B cell (primary cell): ENCODE measurements at regions not wholly inside any gene's neighbourhood (a gene's known extent, or its start where the extent isn't known, plus 50 kb on each side); places are given as distances from the start of the nearest gene placed in this dataset.
"Not testable (repeated sequence)": the region's sequence is repeated elsewhere in the genome, so short reads cannot be mapped to it uniquely, and the experiment has no call there.

ENCODE experiments used
- ATAC-seq: fragments of 200-7000 bp; cut with Tn5 transposase; one replicate; pipeline ENCODE4 v1.10.0; 2021; ENCODE audit warnings: low read depth, mild to moderate bottlenecking, moderate number of reproducible peaks, moderate library complexity
- CTCF ChIA-PET: fragments of 350-600 bp; sonication (Branson Sonifier 250); formaldehyde crosslinking; loops from one replicate; lab custom pipeline; 2021; ENCODE audit warnings: antibody characterized with exemption, inconsistent platforms; lab: Charles Lee
- POLR2A ChIA-PET: fragments of 350-600 bp; sonication (Branson Sonifier 250); formaldehyde crosslinking; loops from one replicate; lab custom pipeline; 2021; ENCODE audit warnings: antibody characterized with exemption; lab: Charles Lee
- DNase-seq: peaks from one replicate; pipeline ENCODE4 v3.0.0; 2013
- H2AFZ ChIP-seq: 2 replicates; pipeline ENCODE4 v1.6.1; 2012; ENCODE audit warnings: mild to moderate bottlenecking, low read depth, low read length; ENCODE audit not compliant: insufficient read depth, poor library complexity, severe bottlenecking
- H3K27ac ChIP-seq, 2 donors: 1 replicate in 1 of 2; 2 replicates in 1 of 2; pipeline ENCODE4 v1.5.1; 2012 to 2013; ENCODE audit warnings: low read length in 2 of 2, mild to moderate bottlenecking in 2 of 2, moderate library complexity in 1 of 2
- H3K27me3 ChIP-seq, 4 experiments: fragments of 200-600 bp in 1 of 4; sonication (generic) in 1 of 4; replicated peaks in 1 of 4; 1 replicate in 2 of 4; 2 replicates in 2 of 4; pipeline versions ENCODE4 v1.6.1 to v1.7.0; 2013 to 2016; ENCODE audit warnings: low read length in 3 of 4, mild to moderate bottlenecking in 2 of 4, mixed read lengths in 1 of 4, moderate library complexity in 1 of 4; ENCODE audit not compliant: insufficient read depth in 4 of 4, control insufficient read depth in 3 of 4; ENCODE audit errors: control extremely low read depth in 1 of 4
- H3K36me3 ChIP-seq, 2 experiments: replicated peaks in 1 of 2; 1 replicate in 1 of 2; 2 replicates in 1 of 2; pipeline versions ENCODE4 v1.6.1 to v1.7.1; 2013; ENCODE audit warnings: low read length in 1 of 2; ENCODE audit not compliant: insufficient read depth in 2 of 2, control insufficient read depth in 1 of 2; ENCODE audit errors: control extremely low read depth in 1 of 2, extremely low read depth in 1 of 2
- H3K4me1 ChIP-seq, 2 donors: fragments of 200-600 bp in 1 of 2; sonication (generic) in 1 of 2; 1 replicate in 1 of 2; 2 replicates in 1 of 2; pipeline versions ENCODE4 v1.5.1 to v1.6.1; 2013 to 2017; ENCODE audit warnings: low read length in 2 of 2; ENCODE audit not compliant: control insufficient read depth in 2 of 2, insufficient read depth in 2 of 2
- H3K4me2 ChIP-seq: replicated peaks from 2 replicates; pipeline ENCODE3; 2012; ENCODE audit warnings: mild to moderate bottlenecking, low read depth, low read length; ENCODE audit not compliant: poor library complexity, severe bottlenecking
- H3K4me3 ChIP-seq, 5 experiments: fragments of 200-600 bp in 1 of 5; sonication (generic) in 1 of 5; 1 replicate in 3 of 5; 2 replicates in 2 of 5; pipeline versions ENCODE4 v1.5.1 to v1.7.0; 2011 to 2016; ENCODE audit warnings: low read length in 4 of 5, mild to moderate bottlenecking in 4 of 5, low read depth in 2 of 5, control low read depth in 1 of 5, moderate library complexity in 1 of 5; ENCODE audit not compliant: insufficient read depth in 1 of 5; ENCODE audit errors: control extremely low read depth in 1 of 5, extremely low read depth in 1 of 5
- H3K79me2 ChIP-seq: fragments of 200-600 bp; sonication (generic); one replicate; pipeline ENCODE4 v1.6.0; 2016; ENCODE audit warnings: low read length; ENCODE audit not compliant: control insufficient read depth, insufficient read depth
- H3K9ac ChIP-seq: fragments of 200-600 bp; sonication (generic); 2 replicates; pipeline ENCODE4 v1.6.1; 2017; ENCODE audit warnings: mild to moderate bottlenecking, low read length, moderate library complexity
- H3K9me3 ChIP-seq, 3 donors: one replicate each; pipeline versions ENCODE4 v1.6.1 to v1.7.1; 2013; ENCODE audit warnings: low read length in 2 of 3; ENCODE audit not compliant: control insufficient read depth in 2 of 3, insufficient read depth in 1 of 3; ENCODE audit errors: control extremely low read depth in 1 of 3
- H4K20me1 ChIP-seq: 2 replicates; pipeline ENCODE4 v1.6.0; 2012; ENCODE audit warnings: mild to moderate bottlenecking, low read length; ENCODE audit not compliant: insufficient read depth, control insufficient read depth, poor library complexity, severe bottlenecking
- H3K27ac Mint-ChIP-seq: one replicate; pipeline ENCODE4 v1.8.0; 2021; ENCODE audit warnings: mixed read lengths
- H3K27me3 Mint-ChIP-seq: one replicate; pipeline ENCODE4 v1.8.0; 2021; ENCODE audit warnings: mixed read lengths
- H3K4me1 Mint-ChIP-seq: one replicate; pipeline ENCODE4 v1.8.0; 2021; ENCODE audit warnings: mixed read lengths
- H3K4me3 Mint-ChIP-seq: one replicate; pipeline ENCODE4 v1.8.0; 2021; ENCODE audit warnings: mixed read lengths
- H3K9me3 Mint-ChIP-seq: one replicate; pipeline ENCODE4 v1.8.0; 2022; ENCODE audit warnings: mixed read lengths; ENCODE audit not compliant: insufficient read depth
- CTCF ChIP-seq: fragments of 200-600 bp; IDR thresholded peaks from one replicate; pipeline ENCODE4 v1.8.0; 2022; ENCODE audit warnings: antibody characterized with exemption, mild to moderate bottlenecking
- EZH2 ChIP-seq: IDR thresholded peaks from 2 replicates; pipeline ENCODE4 v1.6.1; 2012; ENCODE audit warnings: borderline replicate concordance, low read depth, mild to moderate bottlenecking, moderate library complexity, low read length; ENCODE audit not compliant: insufficient read depth, poor library complexity, severe bottlenecking
- WGBS: methylation state at CpG from one replicate; pipeline ENCODE4 v1.1.5; 2013; ENCODE audit warnings: missing lambda C conversion rate; ENCODE audit not compliant: insufficient coverage; 5-methylcytosine and 5-hydroxymethylcytosine counted together
- intact Hi-C: fragments of 100-400 bp; cut with micrococcal nuclease; formaldehyde crosslinking; loops from one replicate; pipeline ENCODE4 v1.10.0; 2022

GRCh38 chr4:4647041-4647440, 105.2 kb upstream of the STX18 start:
- Histone ChIP-seq H4K20me1 (no peaks in the 10 kb centered on the region), H3K27ac (no peak overlapping the region), H3K4me3 (no peak overlapping the region), H3K36me3 (no peaks in the 10 kb centered on the region), H2AFZ (no peak overlapping the region), H3K4me1 (no peaks in the 10 kb centered on the region), H3K4me2 (no peak overlapping the region), H3K9me3 (no peaks in the 10 kb centered on the region), H3K9ac (no peak overlapping the region), H3K27me3 (no peaks in the 10 kb centered on the region), H3K79me2 (no peaks in the 10 kb centered on the region)
- TF ChIP-seq CTCF (no peak), EZH2 (no peak)
- WGBS, result 100% methylated on average over 1 of the region's 1 CpG
- no peaks in the 10 kb centered on the region for H3K9me3 Mint-ChIP-seq
- H3K4me1 Mint-ChIP-seq, result no peaks in the 10 kb centered on the region
- DNase-seq (no peak), ATAC-seq (no peak)
- POLR2A ChIA-PET, result no interaction called here
- CTCF ChIA-PET, result no interaction called here
- H3K4me3 Mint-ChIP-seq, result no peak overlapping the region
- intact Hi-C loops, result no loop called here
- H3K27me3 Mint-ChIP-seq, result no peaks in the 10 kb centered on the region
- no peak overlapping the region for H3K27ac Mint-ChIP-seq

- Mint-ChIP-seq H3K27ac (no peak overlapping the region), H3K4me1 (no peaks in the 10 kb centered on the region), H3K9me3 (no peaks in the 10 kb centered on the region), H3K27me3 (no peaks in the 10 kb centered on the region), H3K4me3 (no peak overlapping the region)
- Histone ChIP-seq H3K36me3 (no peaks in the 10 kb centered on the region), H3K9ac (no peak overlapping the region), H3K4me1 (no peaks in the 10 kb centered on the region), H3K4me2 (no peak overlapping the region), H2AFZ (no peak overlapping the region), H3K79me2 (no peaks in the 10 kb centered on the region), H3K27ac (no peak overlapping the region), H4K20me1 (no peaks in the 10 kb centered on the region), H3K4me3 (no peak overlapping the region), H3K27me3 (no peaks in the 10 kb centered on the region), H3K9me3 (no peaks in the 10 kb centered on the region)
- ATAC-seq (no peak), DNase-seq (no peak)
- ChIA-PET CTCF (no interaction called here), POLR2A (no interaction called here)
- intact Hi-C loops, result no loop called here
- WGBS, result 75% methylated on average over 2 of the region's 3 CpGs
- TF ChIP-seq EZH2, result no peak
- no peak for TF ChIP-seq CTCF
Observed at GRCh38 chr4:4645743-4646142, 103.9 kb upstream of the STX18 start.

GRCh38 chr4:4644277-4644676, 102.4 kb upstream of the STX18 start:
- H3K36me3 ChIP-seq, ATAC-seq, H4K20me1 ChIP-seq, H3K4me1 ChIP-seq, CTCF ChIA-PET, H3K4me3 Mint-ChIP-seq, H3K4me1 Mint-ChIP-seq, DNase-seq, H3K27ac Mint-ChIP-seq, H3K27me3 ChIP-seq, intact Hi-C loops, H3K79me2 ChIP-seq, H3K27me3 Mint-ChIP-seq, POLR2A ChIA-PET, H3K9me3 ChIP-seq, H3K4me2 ChIP-seq, H3K9me3 Mint-ChIP-seq, H3K4me3 ChIP-seq, H3K9ac ChIP-seq, H2AFZ ChIP-seq, H3K27ac ChIP-seq: not testable (repeated sequence)
- 96% methylated on average over 4 of the region's 5 CpGs for WGBS
